Thymus (tissue), 11 donors: ENCODE measurements at regions not wholly inside any gene's neighbourhood (a gene's known extent, or its start where the extent isn't known, plus 50 kb on each side); places are given as distances from the start of the nearest gene placed in this dataset.

Experiments
- DNase-seq, 9 donors: peaks; one replicate each; pipeline ENCODE4 v3.0.0-alpha.2; 2013; ENCODE audit warnings: low spot score in 9 of 9, low read depth in 6 of 9, missing footprints in 1 of 9
- H3K27ac ChIP-seq, 2 donors: one replicate each; pipeline ENCODE4 v1.5.1; 2013; ENCODE audit warnings: control low read depth in 1 of 2, low read depth in 1 of 2, low read length in 1 of 2, mild to moderate bottlenecking in 1 of 2, moderate library complexity in 1 of 2
- H3K27me3 ChIP-seq, 2 donors: one replicate each; pipeline ENCODE4 v1.5.1; 2013; ENCODE audit warnings: low read length in 1 of 2; ENCODE audit not compliant: control insufficient read depth in 2 of 2, insufficient read depth in 1 of 2
- H3K36me3 ChIP-seq, 2 donors: one replicate each; pipeline ENCODE4 v1.5.1; 2013; ENCODE audit warnings: low read length in 1 of 2, mild to moderate bottlenecking in 1 of 2, moderate library complexity in 1 of 2; ENCODE audit not compliant: control insufficient read depth in 2 of 2, insufficient read depth in 2 of 2
- H3K4me1 ChIP-seq, 2 donors: one replicate each; pipeline ENCODE4 v1.5.1; 2013; ENCODE audit warnings: low read length in 2 of 2; ENCODE audit not compliant: control insufficient read depth in 2 of 2, insufficient read depth in 2 of 2
- H3K4me3 ChIP-seq, 2 donors: one replicate each; pipeline ENCODE4 v1.5.1; 2013; ENCODE audit warnings: low read length in 2 of 2, control low read depth in 1 of 2, mild to moderate bottlenecking in 1 of 2
- H3K9me3 ChIP-seq, 2 donors: one replicate each; pipeline ENCODE4 v1.5.1; 2013; ENCODE audit warnings: low read length in 1 of 2, mild to moderate bottlenecking in 1 of 2; ENCODE audit not compliant: control insufficient read depth in 2 of 2, insufficient read depth in 1 of 2
- WGBS: extraction: QIAGEN DNeasy Blood & Tissue Kit; methylation state at CpG from one replicate; pipeline ENCODE4 v1.1.7; 2013; 5-methylcytosine and 5-hydroxymethylcytosine counted together
- donor health status: healthy.

DNA sequence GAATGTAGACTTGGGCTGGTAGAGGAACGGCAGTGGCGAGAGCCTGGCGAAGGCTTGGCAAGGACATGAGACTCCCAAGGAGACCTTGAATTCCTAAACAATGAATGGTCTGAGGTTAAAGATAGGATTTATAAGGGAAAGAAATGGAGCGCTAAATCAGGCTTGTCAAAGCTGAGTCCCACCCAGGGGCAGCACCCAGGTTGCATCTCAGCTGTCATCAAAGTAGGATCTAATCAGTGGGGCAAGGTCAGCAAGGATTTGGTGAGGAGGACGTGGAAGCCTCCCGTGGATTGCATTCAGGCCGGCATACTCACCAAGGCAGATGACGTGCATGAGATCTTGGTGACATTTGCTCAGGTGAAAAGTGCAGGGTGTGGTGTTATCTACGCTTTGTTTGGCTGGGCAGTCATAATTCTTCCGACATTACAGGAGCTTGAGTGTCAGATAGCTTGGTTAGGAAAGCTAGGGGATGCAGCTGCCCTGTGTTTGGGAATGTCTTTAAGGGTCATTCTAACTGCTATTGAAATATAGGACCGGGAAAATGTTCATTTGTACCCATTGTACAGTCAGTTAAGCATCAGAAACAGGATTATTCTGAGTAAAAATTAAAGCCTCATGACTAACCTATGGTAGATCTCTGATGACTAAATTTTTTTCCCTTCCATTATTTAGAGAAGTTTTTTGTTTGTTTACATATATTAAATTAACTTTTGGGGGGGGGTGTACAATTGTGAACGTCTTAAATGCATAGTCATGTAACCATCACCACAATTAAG, 99.4 kb upstream of the TSC22D2 start:
- H3K27me3 ChIP-seq, result no peaks in the 10 kb centered on the region
- H3K4me1 ChIP-seq, result no peaks in the 10 kb centered on the region
- 97% methylated on average over 12 of the region's 12 CpGs for WGBS
- no peak overlapping the region for H3K4me3 ChIP-seq
- no peak for DNase-seq
- no peaks in the 10 kb centered on the region for H3K9me3 ChIP-seq
- H3K36me3 ChIP-seq, result no peaks in the 10 kb centered on the region
- no peak overlapping the region for H3K27ac ChIP-seq

DNA sequence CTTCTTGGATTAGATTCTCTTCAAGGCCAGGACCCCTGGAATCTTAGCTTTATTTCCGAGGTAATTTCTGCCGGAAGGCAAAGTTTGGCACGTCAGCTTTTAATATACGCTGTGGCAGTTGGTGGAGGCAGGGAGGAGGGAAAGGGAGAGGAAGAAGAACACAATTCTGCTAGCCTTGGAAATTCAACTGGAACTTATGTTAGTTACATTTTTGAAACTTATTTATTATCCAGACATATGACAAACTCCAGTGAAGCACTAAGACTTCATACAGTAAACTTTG, 100.1 kb upstream of the TSC22D2 start:
- Histone ChIP-seq H3K36me3 (no peaks in the 10 kb centered on the region), H3K27ac (no peak overlapping the region), H3K4me1 (no peaks in the 10 kb centered on the region), H3K4me3 (no peak overlapping the region), H3K27me3 (no peaks in the 10 kb centered on the region), H3K9me3 (no peaks in the 10 kb centered on the region)
- no peak for DNase-seq
- 95% methylated on average over 4 of the region's 4 CpGs for WGBS

DNA sequence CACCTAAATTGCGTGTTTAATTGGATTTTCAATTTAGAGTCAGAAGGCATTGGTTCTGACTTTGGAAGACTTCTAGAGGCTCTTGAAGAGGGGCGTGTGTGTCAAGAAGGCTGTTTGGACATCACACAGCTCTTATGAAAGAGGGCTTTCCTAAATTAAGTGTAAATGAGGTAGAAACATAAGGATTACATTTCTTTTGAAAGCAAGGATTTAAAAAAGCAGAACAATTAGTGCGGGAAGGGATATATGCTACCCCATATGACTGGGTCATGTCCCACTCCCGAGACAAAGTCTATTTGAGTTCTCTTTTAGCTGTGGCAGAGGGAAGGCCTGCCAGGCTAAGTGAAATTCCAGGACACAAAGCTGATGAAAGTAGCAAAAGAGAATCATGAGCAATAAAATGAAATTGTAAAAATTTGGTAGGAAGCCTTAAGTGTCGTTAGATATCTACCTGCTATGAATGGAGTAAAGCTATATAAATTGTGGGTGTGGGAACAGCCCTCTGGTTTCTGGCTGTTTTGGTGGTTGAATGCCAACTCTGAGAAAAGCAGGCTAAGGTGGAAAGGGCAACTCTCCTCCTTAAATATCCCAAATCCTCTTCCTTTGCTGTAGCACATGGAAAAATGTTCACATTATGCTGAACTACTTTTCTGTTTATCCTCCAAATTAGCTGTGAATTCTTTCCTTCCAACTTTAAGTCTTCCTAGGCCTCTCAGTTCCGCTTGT, 100.6 kb upstream of the TSC22D2 start:
- H3K27me3 ChIP-seq, result no peaks in the 10 kb centered on the region
- DNase-seq, result no peak
- no peaks in the 10 kb centered on the region for H3K36me3 ChIP-seq
- no peak overlapping the region for H3K27ac ChIP-seq
- H3K4me3 ChIP-seq, result no peak overlapping the region
- WGBS, result 90% methylated on average over 6 of the region's 6 CpGs
- no peaks in the 10 kb centered on the region for H3K9me3 ChIP-seq
- no peaks in the 10 kb centered on the region for H3K4me1 ChIP-seq

DNA sequence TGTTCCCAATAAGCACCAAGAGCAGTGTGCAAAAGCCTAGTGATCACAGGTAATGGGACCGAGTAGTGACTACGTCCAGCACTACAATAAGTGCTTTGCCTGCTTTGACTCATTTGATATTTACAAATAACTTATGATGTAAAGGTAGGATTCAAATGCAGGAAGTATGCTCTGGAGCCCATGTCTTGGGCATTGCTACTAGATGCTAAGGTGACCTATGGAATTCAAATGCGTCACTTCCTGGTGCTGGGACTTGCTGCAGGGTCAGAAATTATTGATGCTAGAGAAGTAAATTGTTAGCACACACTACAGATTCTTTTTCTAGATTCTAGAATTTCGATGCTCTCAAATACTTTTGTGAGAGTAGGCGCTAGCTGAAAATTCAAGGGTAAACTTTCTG, 101.2 kb upstream of the TSC22D2 start:
- H3K4me1 ChIP-seq, result no peaks in the 10 kb centered on the region
- H3K4me3 ChIP-seq, result no peak overlapping the region
- no peak for DNase-seq
- 89% methylated on average over 5 of the region's 5 CpGs for WGBS
- H3K27ac ChIP-seq, result no peak overlapping the region
- H3K9me3 ChIP-seq, result no peaks in the 10 kb centered on the region
- no peaks in the 10 kb centered on the region for H3K27me3 ChIP-seq
- H3K36me3 ChIP-seq, result no peaks in the 10 kb centered on the region

DNA sequence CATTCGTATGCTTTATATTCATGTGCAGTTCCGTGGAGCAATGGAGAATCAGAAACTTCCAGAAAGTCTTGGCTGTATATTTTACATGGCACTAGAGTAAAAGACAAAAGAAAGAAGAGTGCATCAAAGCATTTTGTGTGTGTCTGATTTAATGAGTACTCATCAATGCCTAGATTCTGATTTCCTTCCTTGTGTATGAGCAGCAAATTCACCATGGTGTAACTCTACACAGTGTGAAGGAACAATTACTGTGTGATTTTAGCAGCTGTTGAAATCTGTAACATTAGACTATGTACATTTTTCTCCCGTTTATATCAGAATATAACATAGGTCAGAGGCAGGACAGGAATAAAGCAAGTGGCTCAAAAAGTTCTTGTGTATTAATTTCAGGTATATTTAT, 102.0 kb upstream of the TSC22D2 start:
- Histone ChIP-seq H3K27ac (no peak overlapping the region), H3K27me3 (no peaks in the 10 kb centered on the region), H3K9me3 (no peaks in the 10 kb centered on the region), H3K36me3 (no peaks in the 10 kb centered on the region), H3K4me3 (no peak overlapping the region), H3K4me1 (no peaks in the 10 kb centered on the region)
- WGBS, result 81% methylated on average over 3 of the region's 3 CpGs
- DNase-seq, result no peak

DNA sequence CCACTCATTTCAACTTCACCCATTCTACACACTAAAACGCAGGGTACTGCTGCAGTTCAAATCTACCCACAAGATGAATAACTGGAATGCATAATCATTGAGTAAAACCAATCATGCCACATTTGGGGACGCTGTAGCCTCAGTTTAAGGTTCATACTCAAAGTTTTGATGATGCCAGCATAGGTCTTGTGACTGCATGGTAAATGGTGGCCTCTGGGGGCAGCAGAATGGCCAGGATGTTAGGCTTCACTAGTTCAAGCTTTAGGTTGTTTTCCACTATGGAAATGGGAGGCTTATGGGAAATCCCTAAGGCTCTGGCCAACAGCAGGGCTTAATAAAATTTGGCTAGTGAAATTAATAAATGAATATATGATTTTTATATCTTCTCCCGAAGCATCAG, 104.3 kb upstream of the TSC22D2 start:
- Histone ChIP-seq H3K36me3 (no peaks in the 10 kb centered on the region), H3K27me3 (no peaks in the 10 kb centered on the region), H3K4me1 (no peaks in the 10 kb centered on the region), H3K27ac (no peak overlapping the region), H3K4me3 (no peak overlapping the region), H3K9me3 (no peaks in the 10 kb centered on the region)
- DNase-seq, result no peak
- WGBS, result 98% methylated on average over 3 of the region's 3 CpGs

DNA sequence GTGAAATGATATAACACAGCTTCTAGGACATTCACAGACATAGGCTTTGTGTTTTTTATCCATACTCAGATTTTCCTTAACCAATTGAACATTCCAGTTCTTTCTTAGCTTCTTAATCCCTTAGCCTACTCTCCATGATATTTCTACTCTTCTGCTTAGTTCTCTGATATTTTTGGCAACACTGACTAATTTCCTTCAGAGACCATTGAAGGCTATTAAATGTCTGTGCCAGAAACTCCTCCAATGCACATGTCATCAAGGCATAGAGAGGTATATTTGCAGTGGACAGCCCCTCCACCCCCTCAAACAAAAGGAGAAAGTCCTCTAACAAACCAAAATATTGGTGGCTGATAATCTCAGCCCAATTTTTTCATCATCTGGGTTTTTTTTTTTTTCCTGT, 105.9 kb upstream of the TSC22D2 start:
- Histone ChIP-seq H3K9me3 (no peaks in the 10 kb centered on the region), H3K4me3 (no peak overlapping the region), H3K27me3 (no peaks in the 10 kb centered on the region), H3K27ac (no peak overlapping the region), H3K4me1 (no peaks in the 10 kb centered on the region), H3K36me3 (no peaks in the 10 kb centered on the region)
- DNase-seq, result no peak

DNA sequence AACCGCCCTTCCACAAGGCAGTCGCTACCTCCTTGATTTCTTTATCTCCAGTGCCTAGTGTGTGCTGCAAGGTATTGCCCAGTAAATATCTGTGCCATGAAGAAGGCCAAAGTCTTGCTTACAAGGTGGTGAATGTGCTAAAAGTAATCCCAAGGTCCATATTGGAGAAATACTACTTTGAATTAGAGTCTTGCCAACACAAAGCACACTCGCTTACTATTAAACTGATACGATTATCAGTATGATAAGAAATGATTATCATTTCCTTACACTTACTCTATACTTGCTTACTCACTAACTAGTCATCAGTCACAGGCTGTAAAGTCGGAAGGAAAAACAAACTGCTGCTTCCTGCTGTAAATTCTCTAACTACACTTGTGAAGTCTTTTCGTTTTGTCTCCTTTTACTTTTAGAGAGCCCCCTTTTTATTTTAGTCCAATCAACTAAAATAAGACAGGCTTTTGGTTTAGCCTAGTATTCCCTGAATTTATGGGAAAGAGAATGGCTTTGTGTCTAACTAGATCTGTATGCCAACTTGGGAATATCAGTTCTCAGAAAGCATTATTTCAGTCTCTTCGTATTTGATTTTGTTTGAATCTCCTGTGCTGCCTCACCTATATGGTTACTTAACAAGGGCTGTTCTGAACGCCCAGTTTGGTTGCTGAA, 107.1 kb upstream of the TSC22D2 start:
- Histone ChIP-seq H3K36me3 (no peaks in the 10 kb centered on the region), H3K27ac (no peak overlapping the region), H3K4me3 (no peak overlapping the region), H3K4me1 (no peaks in the 10 kb centered on the region), H3K27me3 (no peaks in the 10 kb centered on the region), H3K9me3 (no peaks in the 10 kb centered on the region)
- DNase-seq, result no peak
- WGBS, result 63% methylated on average over 8 of the region's 8 CpGs

DNA sequence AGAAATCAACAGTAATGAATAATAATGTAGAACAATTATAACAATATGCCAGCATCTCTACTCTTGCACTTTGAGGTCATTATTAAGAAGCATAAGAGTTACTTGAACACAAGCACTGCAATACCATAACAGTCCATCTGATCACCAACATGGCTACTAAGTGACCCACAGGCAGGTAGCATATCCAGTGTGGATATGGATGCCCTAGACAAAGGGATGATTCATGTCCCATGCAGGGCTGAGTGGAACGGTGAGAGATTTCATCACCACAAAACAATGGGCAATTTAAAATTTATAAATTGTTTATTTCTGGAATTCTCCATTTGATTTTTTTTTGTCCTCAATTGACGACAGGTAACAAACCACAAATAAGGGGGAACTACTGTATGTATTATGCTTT, 107.7 kb upstream of the TSC22D2 start:
- H3K36me3 ChIP-seq, result no peaks in the 10 kb centered on the region
- H3K27ac ChIP-seq, result no peak overlapping the region
- no peak for DNase-seq
- 77% methylated on average over 2 of the region's 2 CpGs for WGBS
- H3K4me3 ChIP-seq, result no peak overlapping the region
- H3K27me3 ChIP-seq, result no peaks in the 10 kb centered on the region
- no peaks in the 10 kb centered on the region for H3K4me1 ChIP-seq
- H3K9me3 ChIP-seq, result no peaks in the 10 kb centered on the region
